ENCODE measurements at regions not wholly inside any gene's neighbourhood (a gene's known extent, or its start where the extent isn't known, plus 50 kb on each side); places are given as distances from the start of the nearest gene placed in this dataset.

GRCh38 chr6:155604991-155605390, 149.4 kb upstream of the NOX3 start:
- CTCF ChIA-PET: no interaction called here
- H4K5ac ChIP-seq (ENCODE audit: low read depth, low read length): no peak overlapping the region
- POLR2A ChIA-PET (ENCODE audit: unreplicated experiment): no interaction called here
- H2AK5ac ChIP-seq (ENCODE audit: low read depth, low read length): no peak overlapping the region
- H2AFZ ChIP-seq (replicated peaks; ENCODE audit: low read length, poor library complexity): no peak overlapping the region
- peak overlapping the region; percentile 36 for H2BK5ac ChIP-seq (ENCODE audit: low read depth, low read length, poor library complexity, severe bottlenecking)
- no peak overlapping the region for H3K4ac ChIP-seq (ENCODE audit: low read depth, low read length)
- no peak overlapping the region for H3K4me3 ChIP-seq (ENCODE audit: insufficient read depth, low read depth, low read length)
- H3K4me2 ChIP-seq (ENCODE audit: low read depth, low read length): no peak overlapping the region
- no peak overlapping the region for H3K23ac ChIP-seq (ENCODE audit: low read depth, low read length)
- H3K79me1 ChIP-seq (ENCODE audit: low read depth in 1 of 2, low read length in 2 of 2): no peaks in the 10 kb centered on the region
- ATAC-seq (ENCODE audit: low read depth) (peak; percentile 84), DNase-seq (peak; percentile 77)
- intact Hi-C loops (cut with micrococcal nuclease) (no loop called here), in situ Hi-C loops (cut with MboI; ENCODE audit: low sequenced_read_pairs) (no loop called here), dilution Hi-C loops (cut with HindIII; ENCODE audit: low sequenced_read_pairs, unreplicated experiment) (no loop called here)
- no peak overlapping the region for H3K56ac ChIP-seq (ENCODE audit: extremely low read depth, insufficient read depth, low read length)
- no peaks in the 10 kb centered on the region for H3K9me1 ChIP-seq (ENCODE audit: insufficient read depth, low read length)
- no peak overlapping the region for H3K27ac ChIP-seq (ENCODE audit: insufficient read depth, low read length)
- no TSS peak for BruUV-seq (replicated peaks)
- no peak overlapping the region for H2BK20ac ChIP-seq (ENCODE audit: low read depth, low read length)
- no peaks in the 10 kb centered on the region for H3K36me3 ChIP-seq (ENCODE audit: control insufficient read depth, insufficient read depth, low read length)
- no peaks in the 10 kb centered on the region for H3K27me3 ChIP-seq (ENCODE audit: control insufficient read depth, insufficient read depth, low read length)
- no peak overlapping the region for H4K8ac ChIP-seq (ENCODE audit: low read depth in 2 of 2, low read length in 2 of 2)
- no peak overlapping the region for H2BK120ac ChIP-seq (ENCODE audit: low read depth, low read length)
- no peaks in the 10 kb centered on the region for H4K20me1 ChIP-seq (ENCODE audit: insufficient read depth, low read length)
- no peak overlapping the region for H2AK9ac ChIP-seq (replicated peaks; ENCODE audit: low read depth, low read length, poor library complexity)
- H3K9me3 ChIP-seq (ENCODE audit: control insufficient read depth, insufficient read depth, low read length): no peaks in the 10 kb centered on the region
- no peaks in the 10 kb centered on the region for H3K4me1 ChIP-seq (ENCODE audit: control insufficient read depth, insufficient read depth, low read length)
- H3K14ac ChIP-seq (replicated peaks; ENCODE audit: low read depth, low read length): no peak overlapping the region
- H3K9ac ChIP-seq (ENCODE audit: low read depth, low read length): no peak overlapping the region
- no peak overlapping the region; the same call in 1 of the 2 replicates for H3K18ac ChIP-seq (ENCODE audit: low read depth, low read length)
- no CpG with 5 or more reads among the region's 3 CpGs for WGBS, 2 experiments (ENCODE audit: extremely low coverage in 2 of 2, insufficient read length in 1 of 2)
- TF ChIP-seq MAFK (IDR thresholded peaks at IDR 0.05; ENCODE audit: low read depth, low read length) (no peak), SMC3 (IDR thresholded peaks at IDR 0.05; ENCODE audit: low read depth, low read length) (no peak), CHD1 (IDR thresholded peaks at IDR 0.05; ENCODE audit: low read depth, low read length) (no peak), CTCF (conservative IDR thresholded peaks at IDR 0.05; ENCODE audit: low read depth, low read length) (no peak), RAD21 (IDR thresholded peaks at IDR 0.05; ENCODE audit: low read length) (no peak), USF2 (IDR thresholded peaks at IDR 0.05; ENCODE audit: low read depth, low read length) (no peak), RFX5 (IDR thresholded peaks at IDR 0.05; ENCODE audit: low read depth, low read length) (no peak), RCOR1 (IDR thresholded peaks at IDR 0.05; ENCODE audit: insufficient replicate concordance, low read length) (no peak), ELK1 (IDR thresholded peaks at IDR 0.05; ENCODE audit: borderline replicate concordance, low read depth, low read length) (no peak), NFE2L2 (IDR thresholded peaks at IDR 0.05; ENCODE audit: low read depth, low read length) (no peak)
- H2BK15ac ChIP-seq (ENCODE audit: low read depth, low read length): peak overlapping the region; percentile 34; the same call in 1 of the 3 replicates
- no peak overlapping the region for H4K91ac ChIP-seq (ENCODE audit: insufficient read depth, low read depth, low read length)
